Omental fat pad (tissue), 3 donors: ENCODE measurements at regions not wholly inside any gene's neighbourhood (a gene's known extent, or its start where the extent isn't known, plus 50 kb on each side); places are given as distances from the start of the nearest gene placed in this dataset.

ENCODE experiments used
- ATAC-seq: fragments of 150-250 bp; one replicate; pipeline ENCODE4 v1.9.1; 2016; ENCODE audit warnings: mild to moderate bottlenecking, moderate library complexity; ENCODE audit not compliant: low FRiP score
- DNase-seq: peaks from one replicate; pipeline ENCODE4 v3.0.0-alpha.2; 2019; ENCODE audit warnings: low spot score
- CTCF ChIP-seq, 3 donors: fragments of 450-650 bp; IDR thresholded peaks; one replicate each; pipeline ENCODE4 v1.5.1; 2016 to 2017; ENCODE audit warnings: antibody characterized with exemption in 3 of 3, mild to moderate bottlenecking in 3 of 3, moderate library complexity in 2 of 3

DNA sequence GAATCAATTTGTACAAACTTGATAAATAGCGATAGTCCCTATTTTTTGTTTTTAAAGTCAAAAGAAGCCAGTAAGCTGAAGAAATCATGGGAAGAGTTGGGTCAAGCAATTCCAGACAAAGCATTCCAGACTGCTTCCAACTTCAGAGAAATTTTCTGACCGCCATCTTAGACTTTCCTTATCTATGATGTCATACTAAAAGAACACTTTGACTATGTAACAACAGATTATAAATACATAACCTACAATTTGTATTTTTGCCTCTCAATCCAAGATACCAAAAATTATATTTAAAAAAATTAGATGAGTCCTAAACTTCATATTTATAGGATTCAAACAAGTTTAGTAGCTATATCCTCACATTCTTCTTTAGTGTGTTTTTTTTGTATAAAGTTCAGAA is 286.2 kb upstream of the KCNH8 start:
- TF ChIP-seq CTCF (IDR thresholded peaks at IDR 0.05): no peak
- DNase-seq (no peak), ATAC-seq (no peak)

- no peak for ATAC-seq
- no peak for DNase-seq
- TF ChIP-seq CTCF (IDR thresholded peaks at IDR 0.05): no peak
These were observed 287.2 kb upstream of the KCNH8 start for GRCh38 chr3:18861137-18861536.

GRCh38 chr3:18853269-18853668 is 295.0 kb upstream of the KCNH8 start:
- TF ChIP-seq CTCF (IDR thresholded peaks at IDR 0.05): no peak
- ATAC-seq: no peak

GRCh38 chr3:18847583-18848197 is 300.6 kb upstream of the KCNH8 start:
- no peak for DNase-seq
- TF ChIP-seq CTCF (IDR thresholded peaks at IDR 0.05): no peak
- no peak for ATAC-seq

More at GRCh38 chr3:18853269-18853668, 295.0 kb upstream of the KCNH8 start:
- no peak for DNase-seq

DNA sequence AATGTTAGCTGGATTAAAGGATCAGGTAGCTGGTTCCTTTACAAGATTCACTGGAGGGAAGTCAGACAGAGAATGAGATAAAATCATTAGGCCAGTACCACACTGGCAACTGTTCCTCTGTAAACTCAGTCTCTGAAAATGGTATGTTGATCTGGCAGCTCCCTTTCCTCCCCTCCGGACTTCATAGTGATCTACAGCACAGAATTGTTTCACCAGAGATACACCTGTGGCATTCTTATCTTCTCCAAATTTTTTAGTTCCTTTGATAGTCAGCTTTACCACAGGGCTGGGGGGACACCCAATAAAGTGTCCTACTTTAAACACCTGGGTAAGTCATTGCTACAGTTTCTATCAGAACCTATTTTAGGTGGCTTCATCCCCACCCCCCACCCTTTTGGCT is 304.3 kb upstream of the KCNH8 start:
- no peak for ATAC-seq
- no peak for DNase-seq
- no peak for TF ChIP-seq CTCF (IDR thresholded peaks at IDR 0.05)

- no peak for TF ChIP-seq CTCF (IDR thresholded peaks at IDR 0.05)
- ATAC-seq: no peak
- DNase-seq: no peak
These were observed 305.1 kb upstream of the KCNH8 start for GRCh38 chr3:18843188-18843587.
